ENCODE measurements at regions not wholly inside any gene's neighbourhood (a gene's known extent, or its start where the extent isn't known, plus 50 kb on each side); places are given as distances from the start of the nearest gene placed in this dataset.
"Not testable (repeated sequence)": the region's sequence is repeated elsewhere in the genome, so short reads cannot be mapped to it uniquely, and the experiment has no call there.

DNA sequence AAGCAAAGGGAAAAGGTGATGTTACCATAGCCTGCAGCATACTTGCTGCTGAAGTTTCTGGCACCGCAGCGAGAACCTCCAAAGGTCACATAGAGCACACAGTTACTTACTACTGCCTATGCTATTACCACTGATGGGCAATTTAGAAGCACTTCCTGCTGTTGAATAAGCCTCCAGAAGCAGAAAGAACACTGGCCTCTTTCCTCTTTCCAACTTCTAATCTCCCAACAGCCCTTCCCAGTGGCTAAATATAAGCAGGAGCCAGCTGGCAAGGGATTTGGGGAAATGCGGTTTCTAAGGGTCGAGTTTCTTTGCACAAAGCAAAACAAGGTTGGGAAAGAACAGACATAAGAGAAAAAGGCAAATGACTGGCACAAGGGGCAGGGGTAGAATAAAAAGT lies 669.2 kb upstream of the ACO1 start:
- DNase-seq: peak; percentile 53

DNA sequence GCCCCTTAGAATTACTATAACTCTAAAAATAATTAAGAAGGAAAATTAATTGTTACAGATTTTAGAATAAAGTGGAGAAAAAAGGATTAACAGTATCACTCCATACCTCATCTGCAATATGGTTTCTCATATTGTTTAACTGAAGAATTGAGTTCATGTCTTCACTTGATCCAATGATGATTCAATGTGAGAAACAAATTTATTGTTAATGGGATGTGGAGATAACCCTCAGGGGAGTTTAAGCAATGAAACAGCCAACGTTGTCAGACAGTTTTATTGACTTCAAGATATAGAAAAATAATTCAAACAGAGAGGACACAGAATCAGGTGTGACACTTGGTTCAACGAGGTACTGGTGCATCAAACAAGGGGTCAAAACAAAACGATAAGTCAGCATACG lies 665.2 kb upstream of the ACO1 start:
- no peak for DNase-seq

DNA sequence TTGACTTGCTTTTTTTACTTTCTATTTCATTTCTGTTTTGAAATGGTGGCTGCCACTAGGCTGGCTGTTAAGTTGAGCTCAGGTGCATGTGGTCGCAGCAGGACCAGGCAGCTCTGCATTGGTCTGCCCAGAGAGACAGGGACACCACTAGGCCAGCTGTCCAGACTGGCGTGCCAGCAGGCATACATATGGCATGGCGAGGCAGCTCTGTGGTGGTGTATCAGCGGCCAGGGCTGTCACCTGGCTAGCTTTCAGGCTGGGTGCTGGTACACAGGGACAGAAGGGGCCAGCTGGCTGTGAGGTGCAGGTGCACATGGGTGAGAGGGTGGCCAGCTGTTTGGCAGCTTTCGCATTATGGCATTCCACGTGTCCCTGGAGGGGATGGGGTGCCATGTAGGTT lies 654.0 kb upstream of the ACO1 start:
- peak; percentile 40 for DNase-seq

DNA sequence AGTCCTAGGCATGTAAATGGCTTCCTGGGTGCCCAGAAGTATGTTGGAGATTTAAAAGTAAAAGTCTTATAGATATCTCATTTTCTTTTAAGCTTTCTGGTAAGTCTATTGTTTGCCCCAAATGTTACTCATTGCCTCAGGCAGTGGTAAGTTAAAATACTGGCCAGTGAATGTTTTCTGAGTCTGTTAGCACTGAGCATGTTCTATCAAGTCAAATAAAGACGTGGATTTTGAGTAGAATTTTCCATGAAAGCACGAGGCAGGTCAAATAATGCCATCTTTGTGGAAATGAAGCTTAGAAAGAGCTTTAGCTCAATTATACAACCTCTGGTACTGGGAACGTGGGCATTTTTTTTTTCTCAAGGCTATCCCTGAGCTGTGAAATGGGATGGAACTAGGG lies 651.3 kb upstream of the ACO1 start:
- no peak for DNase-seq

DNA sequence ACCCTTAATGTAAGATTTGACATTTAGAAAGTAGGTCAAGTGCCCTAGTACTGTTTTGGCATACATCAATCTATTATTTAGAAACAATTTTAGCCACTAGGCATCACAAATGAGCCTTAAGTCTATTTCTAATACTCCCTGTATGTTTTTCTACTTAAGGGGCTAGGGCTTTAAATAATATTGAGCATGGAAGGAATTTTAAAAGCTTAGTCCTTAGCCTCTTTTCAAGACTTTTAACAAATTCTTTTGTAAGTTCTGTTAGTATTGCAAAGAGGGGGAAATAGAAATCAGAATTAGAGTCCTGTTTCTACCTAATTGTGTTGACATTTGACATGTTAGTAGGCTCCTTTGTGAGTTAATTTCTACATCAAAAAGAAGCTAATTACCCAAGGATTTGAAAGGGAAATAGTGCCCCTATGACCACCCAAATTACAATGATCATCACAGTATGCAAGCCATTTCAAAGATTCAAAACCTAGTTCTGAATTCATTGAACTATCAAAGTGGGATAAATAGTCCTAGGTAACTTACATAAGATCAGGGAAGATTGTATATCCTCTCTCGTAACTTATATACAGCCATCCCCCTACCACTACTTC lies 647.8 kb upstream of the ACO1 start:
- DNase-seq: no peak

DNA sequence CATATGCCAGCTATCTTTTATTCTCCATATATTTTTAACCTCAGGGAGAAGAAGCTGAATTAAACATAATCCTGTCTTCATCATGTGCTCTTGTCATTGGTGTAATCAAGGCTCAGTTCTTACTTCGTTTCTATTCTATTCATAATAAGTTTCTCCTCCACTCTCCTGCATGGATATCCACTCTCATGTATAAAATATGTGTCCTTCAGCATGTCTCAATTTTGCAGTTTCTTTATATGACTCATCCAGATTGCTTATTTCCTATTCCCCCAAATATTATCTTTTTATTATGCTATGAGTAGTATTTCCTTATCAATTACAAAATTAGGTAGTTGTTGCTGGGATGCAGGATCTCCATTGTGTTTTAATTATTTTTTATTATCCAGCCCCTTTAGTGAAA lies 643.7 kb upstream of the ACO1 start:
- DNase-seq: no peak

DNA sequence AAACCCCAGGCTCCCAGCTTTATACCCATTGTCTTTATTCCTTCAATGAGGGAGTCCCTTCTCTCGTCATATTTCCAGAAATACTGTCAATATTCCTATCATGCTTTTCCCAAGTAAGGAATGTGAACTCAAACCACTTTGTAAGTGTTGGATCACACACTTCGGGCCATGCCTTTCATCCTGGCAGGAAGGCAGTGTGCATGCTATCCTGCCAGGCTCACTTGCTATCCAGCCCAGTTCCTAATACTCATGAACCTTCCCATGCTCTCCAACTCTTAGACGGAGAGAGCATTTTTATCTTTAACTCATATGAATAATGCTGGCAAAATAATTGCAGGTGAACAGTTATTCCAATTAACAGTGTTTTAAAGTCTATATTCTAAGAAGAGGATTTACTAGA lies 639.9 kb upstream of the ACO1 start:
- no peak for DNase-seq

DNA sequence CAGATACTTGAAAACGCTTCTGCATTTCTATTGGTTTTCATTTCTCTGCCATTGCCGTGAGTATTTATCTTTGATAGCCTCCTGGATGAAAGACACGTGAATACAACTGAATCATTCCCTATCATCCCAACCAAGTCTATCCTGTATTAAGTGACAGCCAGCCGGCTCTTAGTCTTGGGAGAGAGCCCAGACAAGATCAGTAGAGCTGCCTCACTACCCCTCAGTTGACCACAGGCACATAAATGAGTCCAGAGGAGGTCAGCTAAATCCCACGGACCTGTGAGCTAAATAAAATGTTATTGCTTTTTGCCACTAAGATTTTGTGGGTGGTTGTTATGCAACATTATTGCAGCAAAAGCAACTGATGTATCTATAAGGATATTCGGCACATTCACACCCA lies 639.0 kb upstream of the ACO1 start:
- DNase-seq: no peak

DNA sequence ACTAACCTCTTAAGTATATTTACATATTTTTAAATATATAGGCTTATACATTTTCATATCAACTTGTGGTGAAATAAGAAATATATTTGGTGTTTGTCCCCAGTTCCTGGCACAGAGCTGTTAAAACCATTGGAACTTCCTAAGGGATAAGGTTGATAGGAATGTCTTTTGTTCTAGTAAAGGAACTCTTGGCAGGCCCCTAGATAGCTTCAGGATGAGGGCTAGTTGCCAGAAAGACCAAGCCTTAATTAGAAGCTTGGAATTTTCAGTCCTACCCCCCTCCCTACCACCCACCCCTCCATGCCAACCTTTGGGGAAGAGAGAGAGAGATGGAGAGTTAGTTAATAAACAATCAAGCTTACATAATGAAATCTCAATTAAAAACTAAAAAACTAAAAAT lies 638.6 kb upstream of the ACO1 start:
- DNase-seq: no peak

DNA sequence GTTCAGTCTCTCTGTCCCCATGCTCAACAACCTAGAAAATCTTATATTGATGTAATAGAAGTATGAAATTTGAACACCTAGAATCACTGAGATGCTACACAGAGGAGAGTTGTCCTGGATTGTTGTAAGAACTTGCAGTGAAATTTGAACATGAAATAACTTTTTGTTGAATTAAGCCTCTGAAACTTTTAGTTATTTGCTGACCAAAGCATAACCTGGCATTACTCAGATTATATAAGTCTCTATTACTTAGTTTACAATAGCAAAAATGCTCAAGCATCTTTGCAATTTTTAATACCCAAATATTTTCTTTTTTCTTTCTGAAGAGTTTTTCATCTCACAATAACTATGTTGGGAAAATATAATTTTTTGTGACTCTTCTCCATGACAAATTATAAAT lies 630.7 kb upstream of the ACO1 start:
- DNase-seq: no peak

DNA sequence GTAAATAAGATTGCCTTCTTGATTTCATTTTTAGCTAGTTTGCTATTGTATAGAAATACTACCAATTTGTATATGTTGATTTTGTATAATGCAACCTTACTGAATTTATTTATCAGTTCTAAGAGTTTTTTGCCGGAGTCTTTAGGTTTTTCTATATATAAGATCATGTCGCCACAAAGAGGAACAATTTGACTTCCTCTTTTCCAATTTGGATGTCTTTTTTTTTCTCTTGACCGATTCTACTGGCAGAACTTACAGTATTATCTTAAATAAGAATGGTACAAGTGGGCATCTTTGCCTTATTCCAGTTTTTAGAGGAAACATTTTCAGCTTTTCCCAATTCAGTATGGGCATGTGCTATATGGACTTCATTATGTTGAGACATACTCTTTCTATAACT lies 624.7 kb upstream of the ACO1 start:
- DNase-seq: no peak

DNA sequence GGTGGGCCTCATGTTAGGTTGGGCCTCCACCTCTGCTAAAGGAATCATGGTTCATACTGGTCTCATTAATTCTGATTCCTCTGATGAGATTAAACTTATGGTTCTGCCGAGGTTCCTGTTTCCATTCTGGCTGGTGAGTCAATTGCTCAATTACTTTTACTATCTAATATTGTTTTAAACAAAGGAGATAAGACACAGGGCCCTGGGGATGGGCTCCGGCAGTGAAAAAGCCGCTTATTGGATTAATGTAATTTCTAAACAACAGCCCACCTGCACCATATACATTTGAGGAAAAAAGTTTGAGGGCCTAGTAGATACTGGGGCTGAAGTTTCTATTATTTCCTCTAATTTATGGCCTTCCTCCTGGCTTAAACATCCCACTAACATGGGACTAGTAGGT lies 610.4 kb upstream of the ACO1 start:
- DNase-seq: not testable (repeated sequence)

DNA sequence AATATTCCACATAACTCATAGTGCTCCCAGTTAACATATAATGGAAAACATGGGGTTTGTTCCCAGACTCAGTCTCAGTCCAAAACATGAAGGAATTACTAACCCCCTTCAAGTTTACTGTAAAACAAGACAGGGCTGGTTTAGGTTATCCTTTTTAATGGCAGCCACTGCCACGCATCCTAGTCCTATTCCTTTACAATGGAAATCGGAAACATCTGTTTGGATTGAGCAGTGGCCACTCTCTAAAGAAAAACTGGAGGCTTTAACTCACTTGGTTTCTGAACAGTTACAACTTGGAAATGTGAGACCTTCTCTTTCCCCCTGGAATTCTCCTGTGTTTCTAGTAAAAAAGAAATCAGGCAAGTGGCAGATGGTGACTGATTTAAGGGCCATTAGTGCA lies 609.9 kb upstream of the ACO1 start:
- DNase-seq: peak; percentile 94

DNA sequence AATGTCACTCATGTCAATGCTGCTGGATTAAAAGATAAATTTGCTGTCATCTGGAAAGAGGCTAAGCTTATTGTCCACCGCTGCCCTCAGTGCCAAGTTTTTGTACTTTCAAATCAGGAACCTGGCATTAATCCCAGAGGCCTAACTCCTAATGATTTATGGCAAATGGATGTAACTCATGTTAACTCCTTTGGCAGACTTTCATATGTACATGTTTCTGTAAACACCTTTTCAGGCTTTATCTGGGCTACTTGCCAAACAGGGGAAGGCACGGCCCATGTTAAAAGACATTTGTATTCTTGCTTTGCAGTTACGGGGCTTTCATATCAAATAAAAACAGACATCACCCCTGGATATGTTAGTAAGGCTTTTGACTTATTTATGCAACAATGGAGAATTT lies 608.0 kb upstream of the ACO1 start:
- peak; percentile 88 for DNase-seq

DNA sequence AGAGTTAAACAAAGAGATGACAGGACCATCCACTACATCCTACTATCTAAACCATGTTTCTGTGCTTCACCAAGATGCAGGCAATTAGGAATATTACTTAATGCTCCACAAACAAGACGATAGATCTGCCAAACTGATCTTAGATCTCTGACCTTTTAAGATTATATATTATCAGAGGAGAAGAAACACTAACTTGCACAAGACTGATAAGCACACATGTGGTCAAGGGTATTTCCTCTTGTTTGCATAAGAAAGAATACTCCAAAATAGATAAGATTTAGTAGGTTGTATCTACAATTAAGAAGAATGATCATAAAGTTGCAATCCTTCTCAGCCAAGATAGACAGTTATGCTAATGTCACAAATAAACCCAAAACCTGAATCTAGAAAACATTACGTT lies 601.0 kb upstream of the ACO1 start:
- no peak for DNase-seq

DNA sequence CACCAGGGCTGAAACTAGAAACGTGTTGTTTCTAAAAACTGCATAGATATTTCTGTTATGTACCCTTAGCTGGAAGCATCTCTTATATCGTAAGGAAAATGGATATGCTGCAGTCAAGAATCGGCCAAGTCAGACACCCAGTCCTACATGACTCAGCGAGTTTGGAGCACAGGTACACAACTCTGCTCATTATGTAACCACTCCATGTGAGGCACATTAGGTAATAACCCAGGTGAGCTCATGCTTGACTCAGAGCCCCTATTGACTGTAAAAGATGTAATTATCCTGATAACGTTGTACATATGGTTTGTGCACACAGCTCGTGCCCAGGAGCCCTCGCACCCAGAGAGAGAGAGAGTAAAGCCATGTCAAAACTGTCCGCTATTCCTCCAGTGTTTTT lies 593.7 kb upstream of the ACO1 start:
- no peak for DNase-seq

DNA sequence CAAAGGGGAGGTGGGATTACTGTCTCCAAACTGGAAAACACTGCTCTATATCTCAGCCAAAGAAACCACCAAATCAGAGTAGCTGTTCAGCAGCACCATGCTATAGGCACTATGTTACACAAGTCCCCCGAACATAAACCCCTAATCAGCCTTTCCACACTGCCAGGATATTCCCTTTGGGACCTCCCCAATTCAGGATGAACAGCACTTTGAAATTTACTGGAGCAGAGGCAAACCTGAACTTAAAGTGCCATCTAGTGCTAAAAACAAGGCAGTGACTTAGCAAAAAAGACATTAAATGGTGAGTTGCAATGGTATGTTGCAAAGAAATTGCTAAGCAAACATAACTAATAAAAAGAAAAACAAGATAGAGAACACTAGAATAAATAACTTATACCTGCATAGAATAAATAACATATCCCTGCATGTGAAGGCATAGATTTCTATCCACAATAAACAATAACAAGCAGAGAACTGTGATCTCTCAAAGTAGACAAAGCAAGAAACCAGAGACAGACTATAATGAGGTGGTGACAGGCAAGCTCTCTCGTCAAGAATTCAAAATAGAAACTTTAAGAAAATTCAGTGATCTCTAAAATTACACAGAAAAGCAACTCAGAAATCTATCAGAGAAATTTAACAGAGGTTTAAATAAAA lies 584.4 kb upstream of the ACO1 start:
- peak; percentile 75 for DNase-seq

DNA sequence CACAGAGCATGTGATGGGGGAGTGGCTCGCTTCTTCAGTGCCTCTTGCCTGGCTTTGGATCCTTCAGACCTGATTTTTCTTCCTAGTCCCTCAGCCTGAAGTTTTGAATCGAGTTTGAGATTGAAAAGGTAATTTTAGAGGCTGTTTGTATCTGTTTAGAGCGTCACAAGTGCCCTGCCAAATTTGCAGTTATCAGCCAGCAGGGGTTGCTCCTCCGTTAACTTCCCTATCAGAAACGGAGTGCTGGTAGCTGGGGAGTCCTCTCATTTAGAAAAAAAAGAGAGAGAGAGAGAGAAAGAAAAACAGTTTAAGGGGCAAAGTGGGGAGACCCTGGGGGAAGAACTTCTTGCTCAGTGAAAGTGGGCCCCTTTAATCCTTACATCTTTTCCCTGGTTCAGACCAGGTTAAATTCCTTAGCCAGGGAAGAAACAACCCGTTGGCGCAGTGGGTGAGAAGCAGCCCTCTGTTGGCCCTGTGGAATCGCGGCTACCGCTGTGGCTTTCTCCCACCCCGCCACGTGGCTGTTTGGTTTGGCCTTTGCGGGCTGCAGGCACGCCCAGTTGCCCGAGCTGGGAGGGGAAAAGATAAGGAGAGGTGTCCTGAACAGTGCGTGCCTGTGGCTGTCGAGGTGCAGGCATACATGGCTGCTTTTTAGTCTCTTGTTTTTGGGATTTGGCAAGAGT lies 576.7 kb upstream of the ACO1 start:
- DNase-seq: no peak

DNA sequence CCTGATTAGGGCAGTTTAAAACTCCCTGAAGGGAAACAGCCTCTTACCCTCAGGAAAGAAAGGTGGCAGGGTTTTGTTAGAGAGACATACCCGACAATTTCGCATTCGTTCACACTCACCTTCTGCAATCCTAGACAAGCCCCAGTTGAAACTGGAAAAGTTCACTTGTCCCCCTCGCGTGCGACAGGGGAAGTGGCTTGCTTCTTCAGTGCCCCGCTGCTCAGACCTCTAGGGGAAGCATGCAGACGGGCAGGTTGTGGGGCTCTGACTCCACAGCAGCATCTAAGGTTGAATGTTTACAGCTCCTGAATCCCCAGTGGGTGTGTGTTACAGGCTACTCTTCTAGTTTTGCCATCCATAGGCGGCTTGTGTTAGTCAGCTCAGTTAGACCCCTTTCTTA lies 575.7 kb upstream of the ACO1 start:
- DNase-seq: no peak

DNA sequence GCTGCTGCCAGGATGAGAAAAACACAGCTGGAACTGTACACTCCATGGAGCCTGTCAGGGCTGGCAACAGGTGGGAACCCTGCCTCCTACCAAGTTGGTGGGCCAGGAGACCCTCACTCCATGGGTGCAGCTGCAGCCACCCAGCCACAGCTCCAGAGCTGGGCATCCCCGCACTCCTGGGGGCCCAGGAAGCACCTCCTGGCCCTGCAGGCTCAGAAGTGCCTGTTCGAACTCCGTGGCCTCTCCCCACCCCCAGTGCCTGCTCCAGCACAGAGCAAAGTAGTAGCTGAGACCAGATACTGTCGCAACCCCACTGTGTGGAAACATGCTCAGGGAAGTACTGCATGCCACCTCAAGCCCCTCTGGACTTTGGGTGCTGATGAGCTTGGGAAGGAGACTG lies 564.0 kb upstream of the ACO1 start:
- no peak for DNase-seq

DNA sequence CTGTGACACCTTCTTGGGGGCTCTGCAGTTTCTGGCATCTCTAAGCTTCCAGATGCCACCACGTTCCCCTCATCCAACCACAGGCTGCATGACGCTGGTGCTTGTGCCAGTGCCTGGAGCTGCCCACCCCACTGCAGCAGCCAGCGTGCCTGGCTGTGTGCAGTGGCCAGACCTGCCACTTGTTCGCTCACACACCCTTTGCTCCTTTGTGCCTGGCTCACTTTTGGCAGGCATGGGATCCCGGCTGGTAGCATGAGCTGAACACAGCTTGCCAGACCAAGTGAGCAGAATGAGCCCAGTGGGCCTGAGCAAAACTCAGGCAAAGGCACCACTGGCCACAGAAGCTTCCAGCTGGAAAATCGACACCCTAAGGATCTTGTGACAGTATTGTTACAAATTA lies 562.9 kb upstream of the ACO1 start:
- no peak for DNase-seq

DNA sequence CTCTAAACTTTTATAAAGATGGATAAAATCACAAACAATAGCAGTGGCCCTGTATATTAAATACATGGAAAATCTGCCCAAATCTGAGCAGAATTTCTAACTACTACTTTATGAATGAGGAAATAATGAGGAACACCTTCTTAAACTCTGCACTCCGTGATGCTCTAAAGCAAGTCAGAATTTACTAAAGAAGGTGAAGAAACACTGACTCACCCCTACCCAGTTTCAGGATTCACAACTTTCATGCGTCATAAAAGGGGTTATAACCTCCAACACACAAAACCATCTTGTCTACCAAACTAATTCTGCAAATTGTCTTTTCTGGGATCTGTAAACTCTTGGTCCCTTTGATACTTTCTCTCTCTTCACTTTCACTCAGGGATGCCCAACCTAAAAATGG lies 561.1 kb upstream of the ACO1 start:
- no peak for DNase-seq

DNA sequence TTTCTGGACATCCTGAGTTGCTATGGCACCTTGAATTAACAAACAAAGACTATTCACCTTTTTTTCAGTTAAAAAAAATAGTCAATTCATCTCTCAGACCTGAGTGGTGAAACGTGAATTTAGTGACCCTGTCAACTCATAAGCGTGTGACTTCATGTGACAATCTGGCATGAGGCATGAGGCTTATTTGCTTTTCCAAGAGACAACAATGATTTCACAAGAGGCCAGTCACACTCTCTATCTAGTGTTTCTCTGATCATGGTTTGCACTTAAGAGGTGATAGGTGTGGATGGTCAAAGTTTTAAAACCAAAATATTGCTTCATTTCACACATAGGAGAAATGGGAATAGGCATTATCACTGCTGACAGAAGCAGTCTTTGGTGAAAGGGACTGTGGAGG lies 559.6 kb upstream of the ACO1 start:
- no peak for DNase-seq

DNA sequence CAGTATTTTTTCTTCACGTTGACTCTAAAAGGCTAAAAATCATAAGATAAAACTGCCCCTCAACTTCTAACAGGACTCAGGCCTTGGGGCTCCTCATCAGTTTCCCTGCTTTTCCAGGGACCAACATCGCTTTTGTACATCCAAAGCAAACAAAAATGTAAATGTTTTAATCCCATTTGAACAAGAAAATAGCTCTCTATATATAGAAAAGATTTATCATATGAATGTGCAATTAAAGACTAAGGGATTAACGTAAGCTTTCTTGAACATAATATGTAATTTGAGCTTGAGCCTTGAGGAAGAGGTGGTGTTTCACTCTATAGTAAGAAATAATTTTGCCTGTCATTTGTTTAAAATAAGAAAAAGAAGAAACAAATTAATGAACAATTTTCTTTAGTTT lies 547.2 kb upstream of the ACO1 start:
- DNase-seq: no peak

DNA sequence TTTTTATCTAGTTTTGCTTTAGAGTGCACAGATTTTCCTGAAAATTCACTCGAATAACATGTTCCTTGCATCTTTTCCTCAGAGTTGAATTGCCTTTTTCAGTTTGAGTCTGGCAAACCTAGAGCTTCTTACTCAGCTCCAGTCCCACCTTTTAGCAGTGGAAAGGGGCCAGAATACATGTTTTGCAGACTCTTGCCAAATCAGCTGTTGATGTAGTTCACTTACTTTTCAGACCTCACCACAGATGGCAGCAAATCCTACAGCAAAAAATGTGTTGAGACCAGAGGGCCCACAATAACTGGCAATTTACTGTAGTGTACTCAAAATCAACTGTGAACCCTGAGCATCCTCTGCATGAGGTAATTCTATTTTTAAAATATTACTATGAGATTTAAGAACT lies 545.2 kb upstream of the ACO1 start:
- peak; percentile 5 for DNase-seq
